A172 (cell line): ENCODE measurements at regions not wholly inside any gene's neighbourhood (a gene's known extent, or its start where the extent isn't known, plus 50 kb on each side); places are given as distances from the start of the nearest gene placed in this dataset.
"Not testable (repeated sequence)": the region's sequence is repeated elsewhere in the genome, so short reads cannot be mapped to it uniquely, and the experiment has no call there.

Source experiments
- DNase-seq: peaks from one replicate; pipeline ENCODE4 v3.0.0-alpha.2; 2015; ENCODE audit warnings: low spot score

GRCh38 chrY:14351590-14351989 lies 172.7 kb upstream of the NLGN4Y start:
- DNase-seq: no peak

GRCh38 chrY:14356154-14356553 lies 168.2 kb upstream of the NLGN4Y start:
- DNase-seq: no peak

- DNase-seq: no peak
Measured at GRCh38 chrY:14360748-14361500, 163.4 kb upstream of the NLGN4Y start.

GRCh38 chrY:14373608-14374007 lies 150.7 kb upstream of the NLGN4Y start:
- DNase-seq: no peak

GRCh38 chrY:14378217-14378616 lies 146.1 kb upstream of the NLGN4Y start:
- DNase-seq: no peak

GRCh38 chrY:14410549-14411030 lies 113.7 kb upstream of the NLGN4Y start:
- not testable (repeated sequence) for DNase-seq

GRCh38 chrY:14411334-14411733 lies 113.0 kb upstream of the NLGN4Y start:
- DNase-seq: no peak

GRCh38 chrY:14436546-14436945 lies 87.8 kb upstream of the NLGN4Y start:
- DNase-seq: no peak

GRCh38 chrY:14437626-14438025 lies 86.7 kb upstream of the NLGN4Y start:
- no peak for DNase-seq

GRCh38 chrY:14438395-14438794 lies 85.9 kb upstream of the NLGN4Y start:
- DNase-seq: no peak

- DNase-seq: no peak
Measured at GRCh38 chrY:14444550-14444949, 79.8 kb upstream of the NLGN4Y start.

GRCh38 chrY:14468151-14468683 lies 56.1 kb upstream of the NLGN4Y start:
- DNase-seq: no peak

- no peak for DNase-seq
Measured at GRCh38 chrY:14472421-14472820, 51.9 kb upstream of the NLGN4Y start.

GRCh38 chrY:14473320-14473719 lies 51.0 kb upstream of the NLGN4Y start:
- no peak for DNase-seq
